ENCODE measurements at regions not wholly inside any gene's neighbourhood (a gene's known extent, or its start where the extent isn't known, plus 50 kb on each side); places are given as distances from the start of the nearest gene placed in this dataset.

DNA sequence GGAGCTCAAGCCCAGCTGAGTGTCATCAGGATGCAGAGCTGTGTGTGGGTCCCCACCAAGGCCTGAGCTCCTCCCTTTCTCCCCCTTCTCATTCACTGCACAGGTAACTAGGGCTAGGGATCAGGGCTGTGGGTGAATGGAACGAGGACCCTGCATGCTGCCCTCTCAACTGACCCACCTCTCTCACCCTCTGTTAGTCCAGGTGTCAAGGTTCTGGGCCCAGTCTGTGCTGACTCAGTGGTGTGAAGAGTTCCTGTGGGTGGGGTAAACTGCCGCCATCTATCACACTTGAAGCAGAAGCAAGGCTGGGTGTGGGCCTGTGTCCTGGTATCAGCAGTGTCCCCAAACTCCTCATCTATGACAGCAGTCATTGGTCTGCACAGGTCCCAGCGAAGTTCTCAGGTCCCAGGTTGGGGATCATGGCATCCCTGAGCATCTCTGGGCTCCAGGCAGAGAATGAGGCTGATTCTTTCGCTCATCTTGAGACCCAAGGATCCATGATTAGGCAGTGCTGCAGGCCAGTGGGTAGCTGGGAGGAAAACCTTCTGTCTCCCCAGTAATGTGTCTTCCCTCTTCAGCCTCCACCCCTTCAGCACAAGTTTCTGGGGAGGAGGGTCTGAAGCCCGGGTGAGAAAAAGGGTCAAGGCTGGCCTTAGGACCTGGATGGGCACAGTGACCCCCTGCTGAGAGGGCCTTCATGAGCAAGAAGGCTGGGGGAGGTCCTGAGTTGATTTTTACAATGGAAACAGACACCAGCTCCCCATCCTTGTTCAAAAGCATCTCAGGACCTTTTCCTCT lies 109.8 kb downstream of the ZNF280B start:
- no CpG with 5 or more reads among the region's 5 CpGs for WGBS, 2 experiments (ENCODE audit: extremely low coverage in 2 of 2, insufficient read length in 1 of 2)
- no peak overlapping the region for H4K5ac ChIP-seq (ENCODE audit: low read depth, low read length)
- H2BK15ac ChIP-seq (ENCODE audit: low read depth, low read length) = no peak overlapping the region
- no peak overlapping the region for H2BK5ac ChIP-seq (ENCODE audit: low read depth, low read length, poor library complexity, severe bottlenecking)
- H3K4ac ChIP-seq (ENCODE audit: low read depth, low read length) = no peak overlapping the region
- no peak overlapping the region for H3K4me2 ChIP-seq (ENCODE audit: low read depth, low read length)
- dilution Hi-C loops (cut with HindIII; ENCODE audit: low sequenced_read_pairs, unreplicated experiment) = no loop called here
- H3K4me1 ChIP-seq (ENCODE audit: control insufficient read depth, insufficient read depth, low read length) = peaks cover 3% of the 10 kb centered on the region; the same call in 1 of the 2 replicates
- H2BK120ac ChIP-seq (ENCODE audit: low read depth, low read length) = no peak overlapping the region
- H3K23ac ChIP-seq (ENCODE audit: low read depth, low read length) = no peak overlapping the region
- BruUV-seq (replicated peaks) = no TSS peak
- H3K27me3 ChIP-seq (ENCODE audit: control insufficient read depth, insufficient read depth, low read length) = peaks cover 12% of the 10 kb centered on the region
- no peak overlapping the region for H3K18ac ChIP-seq (ENCODE audit: low read depth, low read length)
- no peak for TF ChIP-seq POLR2A (IDR thresholded peaks at IDR 0.05; ENCODE audit: low read depth, low read length)
- TF ChIP-seq MAFK (IDR thresholded peaks at IDR 0.05; ENCODE audit: low read depth, low read length) = no peak
- TF ChIP-seq RAD21 (IDR thresholded peaks at IDR 0.05; ENCODE audit: low read length) = no peak
- TF ChIP-seq, protein P1, sequence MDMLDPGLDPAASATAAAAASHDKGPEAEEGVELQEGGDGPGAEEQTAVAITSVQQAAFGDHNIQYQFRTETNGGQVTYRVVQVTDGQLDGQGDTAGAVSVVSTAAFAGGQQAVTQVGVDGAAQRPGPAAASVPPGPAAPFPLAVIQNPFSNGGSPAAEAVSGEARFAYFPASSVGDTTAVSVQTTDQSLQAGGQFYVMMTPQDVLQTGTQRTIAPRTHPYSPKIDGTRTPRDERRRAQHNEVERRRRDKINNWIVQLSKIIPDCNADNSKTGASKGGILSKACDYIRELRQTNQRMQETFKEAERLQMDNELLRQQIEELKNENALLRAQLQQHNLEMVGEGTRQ (IDR thresholded peaks at IDR 0.05; ENCODE audit: low read depth, low read length) = no peak
- TF ChIP-seq FOS (IDR thresholded peaks at IDR 0.05; ENCODE audit: low read depth, low read length) = no peak
- TF ChIP-seq, protein P2, sequence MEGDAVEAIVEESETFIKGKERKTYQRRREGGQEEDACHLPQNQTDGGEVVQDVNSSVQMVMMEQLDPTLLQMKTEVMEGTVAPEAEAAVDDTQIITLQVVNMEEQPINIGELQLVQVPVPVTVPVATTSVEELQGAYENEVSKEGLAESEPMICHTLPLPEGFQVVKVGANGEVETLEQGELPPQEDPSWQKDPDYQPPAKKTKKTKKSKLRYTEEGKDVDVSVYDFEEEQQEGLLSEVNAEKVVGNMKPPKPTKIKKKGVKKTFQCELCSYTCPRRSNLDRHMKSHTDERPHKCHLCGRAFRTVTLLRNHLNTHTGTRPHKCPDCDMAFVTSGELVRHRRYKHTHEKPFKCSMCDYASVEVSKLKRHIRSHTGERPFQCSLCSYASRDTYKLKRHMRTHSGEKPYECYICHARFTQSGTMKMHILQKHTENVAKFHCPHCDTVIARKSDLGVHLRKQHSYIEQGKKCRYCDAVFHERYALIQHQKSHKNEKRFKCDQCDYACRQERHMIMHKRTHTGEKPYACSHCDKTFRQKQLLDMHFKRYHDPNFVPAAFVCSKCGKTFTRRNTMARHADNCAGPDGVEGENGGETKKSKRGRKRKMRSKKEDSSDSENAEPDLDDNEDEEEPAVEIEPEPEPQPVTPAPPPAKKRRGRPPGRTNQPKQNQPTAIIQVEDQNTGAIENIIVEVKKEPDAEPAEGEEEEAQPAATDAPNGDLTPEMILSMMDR (conservative IDR thresholded peaks at IDR 0.05; ENCODE audit: low read depth, low read length) = no peak
- no peak for TF ChIP-seq RFX5 (IDR thresholded peaks at IDR 0.05; ENCODE audit: low read depth, low read length)
- TF ChIP-seq MAZ (IDR thresholded peaks at IDR 0.05; ENCODE audit: borderline replicate concordance, low read depth, low read length) = no peak
- no peak overlapping the region for H3K14ac ChIP-seq (replicated peaks; ENCODE audit: low read depth, low read length)
- POLR2A ChIA-PET (ENCODE audit: unreplicated experiment) = no interaction called here
- in situ Hi-C loops (cut with MboI; ENCODE audit: low sequenced_read_pairs) = loop anchor here (5.0 kb wide), 1 partner anchor 51 kb away; no protein-coding TSS in a partner anchor
- no peak overlapping the region for H4K91ac ChIP-seq (ENCODE audit: insufficient read depth, low read depth, low read length)
- H3K36me3 ChIP-seq (ENCODE audit: control insufficient read depth, insufficient read depth, low read length) = no peaks in the 10 kb centered on the region
- H3K9ac ChIP-seq (ENCODE audit: low read depth, low read length) = no peak overlapping the region
- H2BK20ac ChIP-seq (ENCODE audit: low read depth, low read length) = no peak overlapping the region
- intact Hi-C loops (cut with micrococcal nuclease) = no loop called here
- H3K79me1 ChIP-seq (ENCODE audit: low read depth in 1 of 2, low read length in 2 of 2) = no peaks in the 10 kb centered on the region
- no peak overlapping the region for H2AFZ ChIP-seq (replicated peaks; ENCODE audit: low read length, poor library complexity)
- H2AK9ac ChIP-seq (replicated peaks; ENCODE audit: low read depth, low read length, poor library complexity) = no peak overlapping the region
- H3K9me3 ChIP-seq (ENCODE audit: control insufficient read depth, insufficient read depth, low read length) = no peaks in the 10 kb centered on the region
- H3K27ac ChIP-seq (ENCODE audit: insufficient read depth, low read length) = no peak overlapping the region
- ATAC-seq (ENCODE audit: low read depth) (no peak), DNase-seq (no peak)
- no peak overlapping the region for H3K4me3 ChIP-seq (ENCODE audit: insufficient read depth, low read depth, low read length)
- no peak overlapping the region for H3K56ac ChIP-seq (ENCODE audit: extremely low read depth, insufficient read depth, low read length)
- H4K20me1 ChIP-seq (ENCODE audit: insufficient read depth, low read length) = no peaks in the 10 kb centered on the region
- no peaks in the 10 kb centered on the region for H3K9me1 ChIP-seq (ENCODE audit: insufficient read depth, low read length)
- H4K8ac ChIP-seq (ENCODE audit: low read depth in 2 of 2, low read length in 2 of 2) = no peak overlapping the region
- CTCF ChIA-PET = no interaction called here
- H2AK5ac ChIP-seq (ENCODE audit: low read depth, low read length) = no peak overlapping the region

Measured in IMR-90 (cell line).